MV-4-11 (cell line): ENCODE measurements at regions not wholly inside any gene's neighbourhood (a gene's known extent, or its start where the extent isn't known, plus 50 kb on each side); places are given as distances from the start of the nearest gene placed in this dataset.

Source experiments
- DNase-seq: peaks from one replicate; lab custom pipeline; 2025; lab: John Stamatoyannopoulos, UW

GRCh38 chr1:90780981-90781380 lies 63.9 kb upstream of the BARHL2 start:
- DNase-seq, result no peak

DNA sequence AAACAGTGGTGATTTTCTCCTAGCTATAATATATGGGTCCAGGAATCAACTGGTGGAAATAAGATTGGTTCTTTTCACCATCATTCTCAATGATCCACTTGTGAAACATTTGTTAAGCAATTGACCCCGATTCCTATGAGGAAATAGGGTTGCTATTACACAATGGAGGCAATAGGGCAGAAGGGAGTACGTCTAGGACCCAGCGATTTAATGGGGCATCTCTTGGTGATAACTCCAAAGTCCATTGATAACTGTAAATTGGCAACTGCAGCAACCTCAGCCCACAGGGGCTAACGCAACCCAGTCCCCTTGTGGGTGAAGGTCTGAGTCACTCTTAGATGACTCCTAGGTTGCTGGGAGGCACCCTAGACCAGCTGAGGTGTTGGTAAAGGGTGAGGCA lies 62.5 kb upstream of the BARHL2 start:
- no peak for DNase-seq

- DNase-seq, result no peak
Measured at GRCh38 chr1:90778486-90778885, 61.4 kb upstream of the BARHL2 start.

GRCh38 chr1:90773812-90774211 lies 56.7 kb upstream of the BARHL2 start:
- DNase-seq, result no peak

- no peak for DNase-seq
Measured at GRCh38 chr1:90768826-90769225, 51.7 kb upstream of the BARHL2 start.

GRCh38 chr1:90768098-90768497 lies 51.0 kb upstream of the BARHL2 start:
- peak; percentile 18 for DNase-seq
